ENCODE measurements at regions not wholly inside any gene's neighbourhood (a gene's known extent, or its start where the extent isn't known, plus 50 kb on each side); places are given as distances from the start of the nearest gene placed in this dataset.

DNA sequence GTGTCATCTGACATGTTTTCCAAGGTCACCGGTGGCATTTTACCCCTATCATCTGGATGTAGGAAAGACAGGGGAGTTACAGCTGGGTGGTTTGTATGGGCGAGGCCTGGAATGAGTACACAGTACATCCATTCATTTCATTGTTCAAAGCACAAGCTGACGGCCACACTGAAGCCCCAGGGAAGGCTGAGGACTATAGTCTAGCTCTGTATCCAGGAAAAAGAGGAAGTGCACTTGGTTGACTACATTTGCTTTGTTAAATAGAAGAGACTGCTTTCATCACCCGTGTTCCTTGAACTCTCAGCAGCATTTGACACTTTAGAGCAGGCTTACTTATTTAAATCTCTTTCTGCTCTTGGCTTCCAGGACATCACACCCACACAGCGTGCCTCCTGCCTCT, 1041.0 kb upstream of the TENM3 start:
- no peak overlapping the region for H3K27ac ChIP-seq (ENCODE audit: low read depth in 2 of 2, low read length in 2 of 2)
- no peak overlapping the region for H3K9ac ChIP-seq (ENCODE audit: low read length in 3 of 3)
- H3K4me3 ChIP-seq (ENCODE audit: low read length in 3 of 3), result no peak overlapping the region
- TF ChIP-seq CTCF (IDR thresholded peaks at IDR 0.05; ENCODE audit: borderline replicate concordance, extremely low read depth, insufficient read depth), result no peak
- DNase-seq (no peak), FAIRE-seq (no peak)
- H3K36me3 ChIP-seq (ENCODE audit: control insufficient read depth in 2 of 3, insufficient read depth in 3 of 3, low read length in 3 of 3), result no peaks in the 10 kb centered on the region
- H3K27me3 ChIP-seq (ENCODE audit: control insufficient read depth, insufficient read depth, low read length), result no peaks in the 10 kb centered on the region
- no peaks in the 10 kb centered on the region for H3K9me3 ChIP-seq (ENCODE audit: control insufficient read depth in 2 of 3, insufficient read depth in 1 of 3, low read length in 3 of 3)
- intact Hi-C loops (cut with DNase I), result no loop called here
- no peaks in the 10 kb centered on the region for H3K4me1 ChIP-seq (ENCODE audit: control insufficient read depth in 2 of 3, insufficient read depth in 2 of 3, low read depth in 1 of 3, low read length in 3 of 3)

- Histone ChIP-seq H3K4me1 (ENCODE audit: control insufficient read depth in 2 of 3, insufficient read depth in 2 of 3, low read depth in 1 of 3, low read length in 3 of 3) (no peaks in the 10 kb centered on the region), H3K27ac (ENCODE audit: low read depth in 2 of 2, low read length in 2 of 2) (no peak overlapping the region), H3K27me3 (ENCODE audit: control insufficient read depth, insufficient read depth, low read length) (no peaks in the 10 kb centered on the region), H3K36me3 (ENCODE audit: control insufficient read depth in 2 of 3, insufficient read depth in 3 of 3, low read length in 3 of 3) (no peaks in the 10 kb centered on the region), H3K9ac (ENCODE audit: low read length in 3 of 3) (no peak overlapping the region), H3K9me3 (ENCODE audit: control insufficient read depth in 2 of 3, insufficient read depth in 1 of 3, low read length in 3 of 3) (no peaks in the 10 kb centered on the region), H3K4me3 (ENCODE audit: low read length in 3 of 3) (no peak overlapping the region)
- FAIRE-seq, result no peak
- TF ChIP-seq CTCF (IDR thresholded peaks at IDR 0.05; ENCODE audit: borderline replicate concordance, extremely low read depth, insufficient read depth), result no peak
- no peak for DNase-seq
- intact Hi-C loops (cut with DNase I), result no loop called here
These were observed 1039.1 kb upstream of the TENM3 start for GRCh38 chr4:181204109-181204508.

GRCh38 chr4:181213551-181213950, 1029.7 kb upstream of the TENM3 start:
- Histone ChIP-seq H3K9me3 (ENCODE audit: control insufficient read depth in 2 of 3, insufficient read depth in 1 of 3, low read length in 3 of 3) (no peaks in the 10 kb centered on the region), H3K9ac (ENCODE audit: low read length in 3 of 3) (no peak overlapping the region), H3K4me3 (ENCODE audit: low read length in 3 of 3) (no peak overlapping the region), H3K27ac (ENCODE audit: low read depth in 2 of 2, low read length in 2 of 2) (no peak overlapping the region), H3K4me1 (ENCODE audit: control insufficient read depth in 2 of 3, insufficient read depth in 2 of 3, low read depth in 1 of 3, low read length in 3 of 3) (no peaks in the 10 kb centered on the region), H3K36me3 (ENCODE audit: control insufficient read depth in 2 of 3, insufficient read depth in 3 of 3, low read length in 3 of 3) (no peaks in the 10 kb centered on the region), H3K27me3 (ENCODE audit: control insufficient read depth, insufficient read depth, low read length) (no peaks in the 10 kb centered on the region)
- FAIRE-seq (no peak), DNase-seq (peak in 2 of 5 donors; percentile 8 to 51)
- TF ChIP-seq CTCF (IDR thresholded peaks at IDR 0.05; ENCODE audit: borderline replicate concordance, extremely low read depth, insufficient read depth), result no peak
- intact Hi-C loops (cut with DNase I), result no loop called here

DNA sequence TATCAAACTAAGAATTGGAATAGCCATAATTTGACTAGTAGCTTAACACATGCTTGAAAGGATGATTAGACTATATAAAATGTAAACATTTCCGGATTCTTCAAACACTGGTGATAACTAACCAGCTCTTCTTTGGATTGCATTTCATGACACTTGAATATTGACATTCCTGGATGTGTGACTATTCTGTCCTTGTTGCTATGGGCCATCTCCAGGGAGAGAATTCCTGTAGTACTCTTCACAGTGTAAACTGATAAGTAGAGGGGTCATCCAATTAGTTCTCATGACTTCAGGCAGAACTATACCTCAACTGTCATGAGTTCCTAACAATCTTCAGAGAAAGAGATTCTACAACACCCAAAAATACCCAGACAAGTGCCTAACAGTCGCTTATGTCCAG, 1026.7 kb upstream of the TENM3 start:
- no peak overlapping the region for H3K4me3 ChIP-seq (ENCODE audit: low read length in 3 of 3)
- peak in 2 of 5 donors; percentile 9 to 25 for DNase-seq
- H3K36me3 ChIP-seq (ENCODE audit: control insufficient read depth in 2 of 3, insufficient read depth in 3 of 3, low read length in 3 of 3), result no peaks in the 10 kb centered on the region
- TF ChIP-seq CTCF (IDR thresholded peaks at IDR 0.05; ENCODE audit: borderline replicate concordance, extremely low read depth, insufficient read depth), result no peak
- no peak overlapping the region for H3K27ac ChIP-seq (ENCODE audit: low read depth in 2 of 2, low read length in 2 of 2)
- H3K4me1 ChIP-seq (ENCODE audit: control insufficient read depth in 2 of 3, insufficient read depth in 2 of 3, low read depth in 1 of 3, low read length in 3 of 3), result no peaks in the 10 kb centered on the region
- no peaks in the 10 kb centered on the region for H3K27me3 ChIP-seq (ENCODE audit: control insufficient read depth, insufficient read depth, low read length)
- no peak for FAIRE-seq
- intact Hi-C loops (cut with DNase I), result no loop called here
- H3K9me3 ChIP-seq (ENCODE audit: control insufficient read depth in 2 of 3, insufficient read depth in 1 of 3, low read length in 3 of 3), result no peaks in the 10 kb centered on the region
- no peak overlapping the region for H3K9ac ChIP-seq (ENCODE audit: low read length in 3 of 3)

Measured in kidney (tissue), 13 donors.